HK-2 (cell line): ENCODE measurements at regions not wholly inside any gene's neighbourhood (a gene's known extent, or its start where the extent isn't known, plus 50 kb on each side); places are given as distances from the start of the nearest gene placed in this dataset.

Experiments
- DNase-seq: peaks from one replicate; pipeline ENCODE4 v3.0.0-alpha.2; 2018; ENCODE audit not compliant: unreplicated experiment

DNA sequence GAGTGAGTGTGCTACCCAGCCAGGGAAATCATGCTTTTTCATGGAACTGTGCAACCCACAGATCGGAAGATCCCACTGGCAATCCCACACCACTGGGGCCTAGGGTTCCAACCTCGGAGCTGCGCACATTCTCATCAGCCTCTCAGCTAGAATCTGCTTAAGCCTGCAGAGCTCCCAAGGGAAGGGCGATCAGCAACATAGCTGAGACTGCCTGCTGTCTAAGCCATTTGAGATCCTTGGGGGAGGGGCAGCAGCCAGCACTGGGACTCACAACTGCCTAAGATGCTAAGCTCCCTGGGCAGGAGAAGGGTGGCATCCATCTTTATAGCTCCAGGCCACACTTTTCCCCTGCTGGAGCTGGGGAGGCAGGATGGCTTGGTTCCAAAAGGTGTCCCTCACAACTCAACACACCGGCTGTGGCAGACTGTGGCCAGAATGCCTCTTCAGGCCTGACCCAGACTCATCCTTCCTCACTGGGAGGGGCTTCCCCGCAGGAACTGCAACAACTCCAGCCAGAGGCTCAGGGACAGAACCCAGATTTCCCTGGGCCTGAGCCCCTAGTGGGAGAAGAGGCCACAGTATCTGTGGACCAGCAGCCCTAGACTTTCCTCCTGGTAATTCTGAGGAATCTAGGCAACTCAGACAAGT, 1133.3 kb upstream of the PIK3C3 start:
- no peak for DNase-seq

DNA sequence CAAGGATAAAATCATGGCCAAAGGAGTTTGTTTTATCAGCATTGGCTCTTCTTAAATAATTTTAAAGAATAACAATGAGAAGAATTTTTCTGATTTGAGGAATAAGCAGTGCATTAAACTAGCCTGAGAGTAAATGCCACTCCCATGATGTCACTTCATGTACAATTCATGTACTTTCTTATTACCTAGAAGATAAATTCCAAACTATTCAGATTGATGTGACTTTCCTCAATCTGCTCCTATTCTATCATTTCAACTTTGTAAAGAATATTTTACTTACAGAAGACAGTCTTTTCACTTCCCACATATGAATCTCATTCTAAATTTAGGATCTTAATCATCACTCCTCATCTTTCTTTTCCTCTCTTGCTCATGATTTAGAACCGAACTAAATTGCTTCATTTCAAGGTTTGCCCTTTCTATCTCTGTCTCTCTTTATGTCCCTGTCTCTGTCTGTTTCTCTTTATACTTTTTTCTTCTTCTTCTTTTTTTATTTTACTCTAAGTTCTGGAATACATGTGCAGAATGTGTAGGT, 1142.0 kb upstream of the PIK3C3 start:
- no peak for DNase-seq

DNA sequence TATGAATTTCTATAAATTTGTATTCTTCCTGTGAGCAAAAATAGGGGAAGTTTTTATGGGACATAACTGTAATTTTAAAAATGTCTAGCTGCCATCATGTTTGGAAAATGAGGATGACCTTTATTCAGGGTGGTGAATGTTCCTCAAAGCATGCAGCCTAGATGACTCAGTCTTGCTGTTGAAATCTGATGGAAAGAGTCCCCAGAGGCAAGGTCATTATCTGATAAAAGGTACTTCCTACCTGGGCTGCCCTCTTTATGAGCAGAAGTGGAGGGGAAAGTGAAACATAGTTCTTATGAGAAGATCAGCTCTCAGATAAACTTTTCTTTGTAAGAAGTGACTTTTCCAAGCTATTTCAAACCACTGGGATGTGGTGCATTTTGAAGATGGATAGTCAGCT, 1144.7 kb upstream of the PIK3C3 start:
- DNase-seq = no peak

DNA sequence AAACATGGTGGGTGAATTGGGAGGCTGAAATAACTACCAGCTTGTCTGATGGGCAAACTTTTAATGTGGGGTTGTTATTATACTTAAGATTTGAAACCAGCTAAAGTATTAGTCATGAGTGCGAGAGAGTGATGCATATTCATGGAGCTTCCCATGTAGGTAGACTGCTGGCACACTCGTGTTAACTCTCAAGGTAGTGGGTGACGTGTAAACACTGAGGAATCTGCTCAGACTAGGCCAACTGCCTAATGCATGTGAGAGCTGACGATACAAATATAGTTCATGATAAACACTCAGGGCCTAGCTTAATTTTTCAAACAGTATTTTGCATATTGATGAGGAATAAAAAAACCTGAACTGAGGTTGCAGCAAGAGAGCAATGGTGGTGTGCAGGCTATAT, 1165.7 kb upstream of the PIK3C3 start:
- DNase-seq = no peak

DNA sequence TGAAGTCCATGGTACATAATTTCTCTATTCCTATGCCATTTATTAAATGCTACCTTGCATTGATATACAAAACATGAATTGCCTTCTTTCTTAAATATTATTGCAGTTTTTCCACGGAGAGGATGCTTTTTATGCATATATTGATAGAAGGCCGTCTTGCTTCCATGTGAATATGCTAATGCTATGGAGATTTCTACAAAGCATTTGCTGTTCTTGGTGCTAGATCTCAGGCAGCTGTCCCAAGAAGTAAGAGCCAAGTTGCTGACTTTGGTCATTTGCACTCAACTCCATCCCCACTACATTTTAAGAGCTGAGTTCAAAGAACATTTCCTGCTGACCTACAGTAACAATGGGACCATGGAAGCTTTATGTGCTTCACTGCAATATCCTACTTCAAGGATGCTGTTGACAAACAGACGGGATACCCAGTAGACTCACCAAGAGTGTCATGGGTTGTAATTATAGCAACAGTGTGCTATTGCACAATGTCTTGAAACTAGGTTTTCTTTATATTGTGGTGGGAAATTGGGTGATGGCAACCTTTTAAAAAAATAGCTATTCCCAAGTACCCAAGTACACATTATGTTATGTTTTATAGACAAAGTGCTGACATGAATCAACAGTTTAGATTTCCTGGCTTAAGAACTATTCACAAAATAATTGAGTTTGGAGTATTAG, 1172.4 kb upstream of the PIK3C3 start:
- no peak for DNase-seq

DNA sequence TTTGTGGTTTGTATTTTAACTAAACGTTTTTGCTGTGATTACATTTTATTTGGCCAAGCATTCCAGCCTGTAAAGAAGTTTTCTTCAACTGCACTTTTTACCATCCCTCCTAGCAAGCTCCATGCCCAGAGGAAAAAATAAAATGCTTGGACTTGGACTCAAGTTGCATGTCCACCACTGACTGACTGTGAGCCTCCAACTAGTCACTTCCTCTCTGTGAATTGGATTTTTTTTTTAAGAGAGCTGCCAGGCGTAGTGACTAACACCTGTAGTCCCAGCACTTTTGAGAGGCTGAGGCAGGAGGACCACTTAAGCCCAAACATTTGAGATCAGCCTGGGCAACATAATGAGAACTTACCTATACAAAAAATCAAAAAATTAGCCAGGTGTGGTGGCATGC, 1185.2 kb upstream of the PIK3C3 start:
- DNase-seq = no peak

DNA sequence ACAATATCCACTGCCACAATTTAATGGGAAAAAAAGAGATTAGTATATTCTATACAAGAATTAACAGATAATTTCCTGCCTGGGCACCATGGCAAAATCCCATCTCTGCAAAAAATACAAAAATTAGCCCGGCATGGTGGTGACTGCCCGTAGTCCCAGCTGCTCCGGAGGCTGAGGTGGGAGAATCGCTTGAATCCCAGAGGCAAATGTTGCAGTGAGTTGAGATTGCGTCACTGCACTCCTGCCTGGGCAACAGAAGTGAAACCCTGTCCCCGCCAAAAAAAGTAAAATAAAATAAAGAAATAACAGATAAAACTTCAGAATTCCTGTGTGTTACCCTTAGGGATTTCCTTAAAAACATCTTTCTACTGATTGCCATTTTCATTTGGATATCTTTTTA, 1194.8 kb upstream of the PIK3C3 start:
- no peak for DNase-seq

DNA sequence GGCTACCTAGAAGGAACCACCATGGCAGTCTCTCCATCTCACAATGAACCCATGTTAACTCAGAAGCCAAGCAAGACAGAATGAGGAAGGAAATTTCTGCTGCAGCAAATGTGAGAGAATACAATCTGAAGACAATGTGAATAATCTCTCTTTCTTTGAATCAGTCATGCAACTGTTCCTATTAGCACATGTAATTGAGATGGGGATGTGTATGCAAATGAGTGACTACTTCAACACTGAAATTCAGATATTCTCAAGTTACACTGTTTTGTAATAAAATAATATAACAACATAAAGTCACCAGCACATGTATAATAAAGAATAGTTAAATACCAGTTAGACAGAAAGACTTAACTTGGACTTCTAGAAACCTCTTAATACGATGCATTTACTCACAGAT, 1200.6 kb upstream of the PIK3C3 start:
- DNase-seq = no peak

DNA sequence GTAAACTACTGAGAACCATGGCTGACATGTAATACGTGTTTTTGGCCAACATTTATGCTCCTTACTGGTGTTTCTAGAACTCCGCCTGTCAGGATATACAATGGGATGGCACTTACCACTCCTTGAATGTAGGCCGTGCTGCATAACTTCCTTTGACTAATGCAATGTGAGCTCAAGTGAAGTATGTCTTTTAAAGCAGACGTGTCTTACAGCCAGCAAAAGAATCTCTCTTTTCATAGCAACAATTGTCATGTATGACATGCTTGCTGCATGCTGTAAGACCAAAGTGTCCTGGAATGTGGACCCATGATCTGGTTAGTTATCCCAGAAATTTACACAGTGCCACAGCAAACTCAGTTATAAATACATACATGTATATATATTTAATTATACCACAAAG, 1202.7 kb upstream of the PIK3C3 start:
- DNase-seq = no peak

DNA sequence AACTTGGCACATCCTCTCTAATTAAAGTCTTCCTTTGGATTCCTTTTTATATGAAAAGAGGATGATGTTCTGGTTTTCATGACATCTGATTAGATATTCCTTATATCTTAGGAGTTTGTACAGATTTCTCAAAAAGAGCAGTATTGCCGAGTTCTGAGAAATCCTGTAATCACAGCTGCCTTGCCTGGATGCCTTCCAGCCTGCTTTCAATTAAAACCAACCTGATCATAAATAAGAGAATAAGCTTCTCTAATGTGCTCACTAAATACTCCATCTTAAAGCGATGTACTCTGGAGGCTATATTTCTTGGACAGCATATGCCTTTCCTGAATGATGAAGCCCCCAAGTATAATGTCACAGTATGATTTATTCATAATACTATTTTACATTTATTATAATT, 1203.8 kb upstream of the PIK3C3 start:
- no peak for DNase-seq

DNA sequence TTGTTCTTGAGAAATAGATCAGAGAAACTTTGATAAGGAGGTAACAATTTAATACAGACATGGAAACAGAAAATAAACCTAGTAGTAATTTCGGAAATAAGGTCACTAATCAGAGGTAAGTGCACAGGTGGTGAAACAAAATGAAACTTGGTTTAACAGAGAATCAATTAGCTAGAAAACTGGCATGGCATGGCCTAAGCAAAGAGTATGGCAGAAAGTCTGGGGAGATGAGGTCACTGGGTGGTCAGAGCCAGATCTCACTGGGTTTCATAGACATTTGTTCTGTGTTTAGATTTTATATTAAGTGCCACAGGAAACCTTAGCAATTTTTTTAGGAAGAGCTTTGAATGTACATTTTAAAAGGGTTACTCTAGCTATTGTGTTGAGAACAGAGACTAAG, 1216.0 kb upstream of the PIK3C3 start:
- DNase-seq = no peak

DNA sequence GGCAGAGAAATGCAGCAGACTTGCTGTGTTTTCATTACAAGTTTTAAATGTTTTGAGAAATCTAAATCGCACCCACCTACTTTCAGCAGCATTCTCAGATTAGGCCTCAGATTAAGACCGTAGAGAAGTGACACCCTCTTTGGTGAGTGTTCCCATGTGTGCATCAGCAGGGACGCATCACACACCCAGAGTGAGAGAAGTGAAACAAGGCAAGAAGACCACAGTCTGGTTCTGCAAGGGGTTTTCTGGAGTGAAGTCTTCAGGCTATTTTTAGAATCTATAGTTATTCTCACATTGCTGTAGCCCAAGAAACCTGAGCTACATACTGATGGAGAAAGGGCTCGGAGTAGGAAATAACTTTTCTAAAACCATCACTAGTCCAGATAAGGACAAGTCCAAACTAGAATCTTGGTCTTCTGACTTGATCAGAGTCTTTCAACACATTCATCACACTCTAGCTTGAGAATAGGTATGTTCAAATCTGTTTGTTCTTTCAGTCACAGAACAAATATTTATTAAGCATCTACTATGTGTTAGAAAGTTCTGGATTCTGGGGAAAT, 1216.6 kb upstream of the PIK3C3 start:
- DNase-seq = no peak

DNA sequence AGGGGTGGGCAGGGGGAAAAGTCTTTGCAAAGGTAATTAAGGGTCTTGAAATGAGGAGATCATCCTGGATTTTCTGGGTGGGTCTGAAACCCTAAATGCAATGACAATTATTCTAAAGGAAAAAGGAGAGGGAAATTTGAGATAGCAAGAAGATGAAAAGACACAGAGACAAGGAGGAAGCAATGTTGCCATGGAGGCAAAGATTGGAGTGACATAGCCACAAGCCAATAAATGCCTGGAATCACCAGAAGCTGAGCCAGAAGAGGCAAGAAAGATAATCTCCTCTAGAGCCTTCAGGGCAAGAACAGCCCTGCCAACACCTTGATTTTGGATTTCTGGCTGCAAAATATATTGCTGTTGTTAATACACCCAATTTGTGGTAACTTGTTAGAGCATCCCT, 1246.3 kb upstream of the PIK3C3 start:
- no peak for DNase-seq

DNA sequence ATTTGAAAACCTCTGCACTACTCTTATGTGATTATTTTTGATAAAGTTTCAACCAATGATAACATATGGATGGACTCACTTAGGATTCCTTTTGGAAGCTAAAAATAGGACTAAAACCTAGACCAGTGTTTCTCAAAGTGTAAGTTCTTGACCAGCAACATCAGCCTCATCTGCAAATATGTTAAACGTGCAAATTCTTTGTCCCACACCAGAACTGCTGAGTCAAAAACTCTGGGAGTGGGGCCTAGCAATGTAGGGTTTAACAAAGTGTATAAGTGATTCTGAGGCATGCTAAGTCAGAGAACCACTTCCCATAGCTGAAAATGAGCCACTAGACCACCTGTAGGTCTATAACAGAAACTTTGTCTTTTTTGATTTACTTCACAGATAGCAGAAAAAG, 1247.2 kb upstream of the PIK3C3 start:
- no peak for DNase-seq

DNA sequence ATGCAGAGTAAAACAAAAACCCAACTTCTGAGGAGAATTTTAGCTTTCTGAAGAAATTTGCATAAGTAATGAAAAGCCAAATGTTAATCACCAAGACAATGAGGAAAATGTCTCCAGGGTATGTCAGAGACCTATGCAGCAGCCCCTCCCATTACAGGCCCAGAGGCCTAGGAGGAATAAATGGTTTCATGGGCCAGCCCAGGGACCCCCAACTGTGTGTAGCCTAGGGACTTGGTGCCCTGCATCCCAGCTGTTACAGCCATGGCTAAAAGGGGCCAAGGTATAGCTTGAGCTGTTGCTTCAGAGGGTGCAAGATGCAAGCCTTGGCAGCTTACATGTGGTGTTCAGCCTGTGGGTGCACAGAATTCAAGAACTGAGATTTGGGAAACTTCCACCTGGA, 1256.9 kb upstream of the PIK3C3 start:
- DNase-seq = no peak

DNA sequence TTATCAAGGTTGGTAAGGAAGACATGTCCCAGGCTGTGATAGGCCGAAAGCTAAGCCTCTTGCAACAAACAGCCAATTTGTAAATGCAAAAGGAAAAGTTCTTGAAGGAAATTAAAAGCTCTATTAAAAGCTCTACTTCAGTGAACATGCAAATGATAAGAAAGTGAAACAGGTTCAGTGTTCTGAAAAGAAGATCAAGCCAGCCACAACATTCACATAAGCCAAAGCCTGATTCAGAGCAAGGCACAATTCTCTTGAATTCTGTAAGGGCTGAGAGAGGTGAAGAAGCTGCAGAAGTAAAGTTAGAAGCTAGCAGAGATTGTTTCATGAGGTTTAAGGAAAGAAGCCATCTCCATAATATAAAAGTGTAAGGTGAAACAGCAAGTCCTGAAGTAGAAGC, 1259.5 kb upstream of the PIK3C3 start:
- DNase-seq = no peak

DNA sequence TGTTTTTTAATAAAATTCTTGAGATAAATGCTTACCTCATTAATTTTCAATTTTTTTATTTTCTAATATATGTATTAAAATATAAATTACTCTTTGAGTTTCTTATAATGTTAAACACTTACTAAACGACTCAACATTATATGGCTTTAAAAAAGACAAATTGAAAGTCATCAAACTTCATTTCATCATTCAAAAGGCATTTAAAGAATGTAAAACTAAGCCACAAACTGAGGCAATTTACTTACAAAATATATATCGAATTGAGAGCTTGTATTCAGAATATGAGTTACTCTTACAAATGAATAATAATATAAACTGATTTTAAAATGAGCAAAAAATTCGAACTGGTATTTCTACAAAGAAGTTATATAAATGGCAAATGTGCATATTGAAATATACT, 1262.2 kb upstream of the PIK3C3 start:
- DNase-seq = no peak

DNA sequence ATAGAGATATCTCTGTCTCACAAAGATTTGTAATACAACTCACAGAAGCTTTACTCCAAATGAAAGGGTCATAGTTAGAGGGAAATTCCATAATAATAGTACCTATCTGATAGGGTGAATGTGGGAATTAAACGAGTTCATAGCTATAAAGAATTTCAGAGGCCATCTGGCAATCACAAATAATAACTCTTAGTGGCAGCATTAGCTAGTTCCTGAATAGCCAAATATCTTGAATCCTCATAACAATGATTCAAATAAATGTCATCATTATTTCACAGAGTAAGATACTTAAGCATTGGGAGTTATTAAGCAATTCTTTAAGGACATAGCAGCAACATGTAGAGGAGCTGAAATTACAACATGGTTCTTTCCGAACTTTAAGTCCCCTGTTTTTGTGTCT, 1265.0 kb upstream of the PIK3C3 start:
- no peak for DNase-seq

DNA sequence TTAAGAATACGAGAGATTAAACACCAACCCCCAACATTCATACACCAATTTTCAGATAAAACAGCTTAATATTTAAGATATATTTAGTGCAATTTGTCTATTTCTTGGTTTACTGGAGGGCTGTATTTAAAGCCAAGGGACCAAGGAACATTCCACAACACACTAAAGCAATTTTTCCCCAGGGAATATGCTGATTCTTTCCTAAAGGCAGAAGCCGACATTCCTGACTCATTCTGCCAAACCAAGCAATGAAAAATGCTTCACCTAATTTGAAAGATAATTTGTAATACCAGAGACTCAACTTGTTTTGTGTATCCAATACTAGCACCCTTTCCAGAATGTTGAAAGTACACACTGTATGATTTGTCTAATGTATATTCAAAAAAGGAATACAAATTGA, 1267.6 kb upstream of the PIK3C3 start:
- no peak for DNase-seq

DNA sequence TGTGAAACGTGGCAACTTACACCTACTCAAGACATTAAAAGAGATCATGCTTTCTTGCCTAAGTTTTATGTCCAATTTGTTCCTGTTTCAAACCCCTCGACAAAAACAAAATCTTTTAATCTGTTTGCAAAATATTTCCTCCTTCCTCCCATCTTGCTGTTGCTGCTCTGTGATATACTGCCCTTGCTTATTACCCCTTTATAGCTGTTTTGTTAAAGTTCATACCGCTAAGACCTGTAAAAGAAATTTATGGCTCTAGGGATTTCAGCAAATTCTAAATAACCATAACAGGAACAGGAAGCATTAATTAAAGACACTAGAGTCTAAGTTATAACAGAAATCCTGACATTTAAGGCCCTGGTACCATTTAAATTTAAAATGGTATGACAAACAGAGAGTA, 1268.2 kb upstream of the PIK3C3 start:
- DNase-seq = no peak

DNA sequence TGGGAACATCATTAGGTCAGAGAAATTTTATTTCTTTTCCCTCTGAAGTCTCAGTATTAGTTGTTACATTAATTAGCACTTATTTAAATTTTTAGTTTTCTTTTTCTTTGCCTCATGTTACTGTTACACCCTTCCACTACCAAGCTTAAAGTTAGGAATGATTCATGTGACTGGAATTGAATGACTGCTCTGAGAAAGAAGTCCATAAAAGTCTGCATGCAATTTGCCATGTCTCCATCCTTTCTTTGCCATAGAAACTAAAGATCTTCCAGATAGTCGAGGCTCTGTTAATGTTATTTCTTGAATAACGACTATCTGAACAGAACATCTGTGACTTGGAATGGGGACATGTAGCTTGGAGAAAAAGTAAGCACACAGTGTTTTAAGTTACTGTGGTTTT, 1269.8 kb upstream of the PIK3C3 start:
- no peak for DNase-seq

DNA sequence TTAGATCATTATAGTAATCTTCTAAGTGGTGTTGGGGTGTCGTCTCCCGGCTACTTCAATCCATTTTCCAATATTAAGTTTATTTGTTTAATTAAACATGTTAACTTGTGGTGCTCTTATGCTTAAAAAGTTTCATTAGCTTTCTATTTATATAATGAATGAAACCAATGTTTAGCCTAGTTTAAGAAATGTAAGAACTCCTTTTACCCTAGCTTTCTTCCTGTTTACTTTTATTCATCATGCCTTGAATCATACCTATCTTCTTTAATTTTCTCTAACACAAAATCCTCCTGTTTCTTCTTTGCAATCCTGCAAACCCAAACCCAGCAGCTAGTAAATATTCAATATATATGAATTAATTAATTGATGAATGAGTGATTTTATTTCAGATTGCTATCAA, 1276.7 kb upstream of the PIK3C3 start:
- no peak for DNase-seq

DNA sequence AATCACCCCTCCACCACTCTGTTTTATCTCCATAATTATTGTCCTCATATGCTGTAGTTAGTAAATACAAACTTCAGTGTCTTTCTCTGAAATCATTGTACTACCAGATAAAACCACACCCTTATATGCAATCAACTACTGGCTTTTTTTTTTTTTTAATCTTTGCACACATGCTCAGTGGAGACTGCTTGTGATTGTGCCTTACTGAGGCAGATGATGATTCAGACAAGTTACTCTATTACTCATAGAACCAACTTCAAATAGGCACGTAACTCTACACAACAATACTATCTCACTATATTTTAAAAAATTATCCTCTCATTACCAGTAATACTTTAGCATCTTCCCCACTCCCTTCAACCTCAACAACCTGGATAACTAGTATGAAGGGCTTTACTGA, 1278.4 kb upstream of the PIK3C3 start:
- no peak for DNase-seq

DNA sequence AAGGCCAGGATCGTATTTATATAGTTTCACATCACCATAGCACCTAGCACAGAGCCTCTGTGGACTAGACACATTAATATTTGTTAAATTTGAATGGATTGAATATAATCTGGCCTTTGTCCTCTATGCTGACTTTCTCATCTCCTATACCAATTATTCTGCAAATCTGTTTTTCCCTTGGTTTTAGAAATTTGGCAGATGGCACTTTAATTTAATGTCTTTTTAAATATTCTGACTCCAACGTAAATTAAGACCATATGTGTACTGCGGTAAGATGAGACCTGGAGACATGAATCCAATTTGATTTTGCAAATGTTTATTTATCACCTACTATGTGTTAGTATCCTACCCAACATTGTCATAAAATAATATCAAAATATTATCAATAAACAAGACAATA, 1281.9 kb upstream of the PIK3C3 start:
- no peak for DNase-seq
